HFFc6 (cell line): ENCODE measurements at regions not wholly inside any gene's neighbourhood (a gene's known extent, or its start where the extent isn't known, plus 50 kb on each side); places are given as distances from the start of the nearest gene placed in this dataset.

ENCODE experiments used
- DNase-seq: peaks from one replicate; pipeline ENCODE4 v3.0.0-alpha.2; 2018
- H3K27ac Mint-ChIP-seq: 2 replicates; pipeline ENCODE4 v1.8.0; 2020; ENCODE audit warnings: mild to moderate bottlenecking, mixed read lengths
- H3K27me3 Mint-ChIP-seq: 2 replicates; pipeline ENCODE4 v1.8.0; 2021; ENCODE audit warnings: mild to moderate bottlenecking, moderate library complexity, mixed read lengths; ENCODE audit not compliant: insufficient read depth
- H3K36me3 Mint-ChIP-seq: 2 replicates; pipeline ENCODE4 v1.8.0; 2021; ENCODE audit warnings: low read depth, mixed read lengths
- H3K4me1 Mint-ChIP-seq: 2 replicates; pipeline ENCODE4 v1.8.0; 2020; ENCODE audit warnings: low read depth, mixed read lengths
- H3K4me3 Mint-ChIP-seq: 2 replicates; pipeline ENCODE4 v1.8.0; 2020; ENCODE audit warnings: mild to moderate bottlenecking, moderate library complexity, mixed read lengths
- H3K9me3 Mint-ChIP-seq: 2 replicates; pipeline ENCODE4 v1.8.0; 2020; ENCODE audit warnings: mild to moderate bottlenecking, mixed read lengths
- TF ChIP-seq, protein P1 (sequence below): fragments of 200-600 bp; sonication (generic); IDR thresholded peaks from 2 replicates; pipeline ENCODE4 v1.5.0; 2021; ENCODE audit warnings: antibody characterized with exemption, mild to moderate bottlenecking

GRCh38 chr2:65587779-65588178 lies 155.4 kb upstream of the SPRED2 start:
- Mint-ChIP-seq H3K9me3 (peaks cover 5% of the 10 kb centered on the region; the same call in 1 of the 2 replicates), H3K27me3 (peaks cover 13% of the 10 kb centered on the region), H3K36me3 (no peaks in the 10 kb centered on the region; the same call in 1 of the 2 replicates), H3K4me3 (no peak overlapping the region), H3K27ac (no peak overlapping the region), H3K4me1 (no peaks in the 10 kb centered on the region)
- TF ChIP-seq, protein P1, sequence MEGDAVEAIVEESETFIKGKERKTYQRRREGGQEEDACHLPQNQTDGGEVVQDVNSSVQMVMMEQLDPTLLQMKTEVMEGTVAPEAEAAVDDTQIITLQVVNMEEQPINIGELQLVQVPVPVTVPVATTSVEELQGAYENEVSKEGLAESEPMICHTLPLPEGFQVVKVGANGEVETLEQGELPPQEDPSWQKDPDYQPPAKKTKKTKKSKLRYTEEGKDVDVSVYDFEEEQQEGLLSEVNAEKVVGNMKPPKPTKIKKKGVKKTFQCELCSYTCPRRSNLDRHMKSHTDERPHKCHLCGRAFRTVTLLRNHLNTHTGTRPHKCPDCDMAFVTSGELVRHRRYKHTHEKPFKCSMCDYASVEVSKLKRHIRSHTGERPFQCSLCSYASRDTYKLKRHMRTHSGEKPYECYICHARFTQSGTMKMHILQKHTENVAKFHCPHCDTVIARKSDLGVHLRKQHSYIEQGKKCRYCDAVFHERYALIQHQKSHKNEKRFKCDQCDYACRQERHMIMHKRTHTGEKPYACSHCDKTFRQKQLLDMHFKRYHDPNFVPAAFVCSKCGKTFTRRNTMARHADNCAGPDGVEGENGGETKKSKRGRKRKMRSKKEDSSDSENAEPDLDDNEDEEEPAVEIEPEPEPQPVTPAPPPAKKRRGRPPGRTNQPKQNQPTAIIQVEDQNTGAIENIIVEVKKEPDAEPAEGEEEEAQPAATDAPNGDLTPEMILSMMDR, result no peak
- DNase-seq, result no peak

- peaks cover 13% of the 10 kb centered on the region for H3K27me3 Mint-ChIP-seq
- no peaks in the 10 kb centered on the region; the same call in 1 of the 2 replicates for H3K36me3 Mint-ChIP-seq
- H3K4me3 Mint-ChIP-seq, result no peak overlapping the region
- DNase-seq, result no peak
- H3K27ac Mint-ChIP-seq, result no peak overlapping the region
- H3K9me3 Mint-ChIP-seq, result peaks cover 5% of the 10 kb centered on the region; the same call in 1 of the 2 replicates
- TF ChIP-seq, protein P1, result no peak
- H3K4me1 Mint-ChIP-seq, result no peaks in the 10 kb centered on the region
Observed at GRCh38 chr2:65586516-65586915, 154.1 kb upstream of the SPRED2 start.

GRCh38 chr2:65583061-65583460 lies 150.7 kb upstream of the SPRED2 start:
- no peak for DNase-seq
- no peak overlapping the region for H3K4me3 Mint-ChIP-seq
- no peaks in the 10 kb centered on the region for H3K9me3 Mint-ChIP-seq
- no peaks in the 10 kb centered on the region for H3K36me3 Mint-ChIP-seq
- no peaks in the 10 kb centered on the region; the same call in 1 of the 2 replicates for H3K27me3 Mint-ChIP-seq
- H3K4me1 Mint-ChIP-seq, result no peaks in the 10 kb centered on the region
- no peak overlapping the region for H3K27ac Mint-ChIP-seq
- TF ChIP-seq, protein P1, result no peak

GRCh38 chr2:65582364-65582763 lies 150.0 kb upstream of the SPRED2 start:
- Mint-ChIP-seq H3K36me3 (peaks cover 6% of the 10 kb centered on the region; the same call in 1 of the 2 replicates), H3K9me3 (no peaks in the 10 kb centered on the region), H3K4me3 (no peak overlapping the region), H3K27me3 (no peaks in the 10 kb centered on the region; the same call in 1 of the 2 replicates), H3K27ac (no peak overlapping the region), H3K4me1 (peaks cover 6% of the 10 kb centered on the region)
- TF ChIP-seq, protein P1, result no peak
- no peak for DNase-seq

DNA sequence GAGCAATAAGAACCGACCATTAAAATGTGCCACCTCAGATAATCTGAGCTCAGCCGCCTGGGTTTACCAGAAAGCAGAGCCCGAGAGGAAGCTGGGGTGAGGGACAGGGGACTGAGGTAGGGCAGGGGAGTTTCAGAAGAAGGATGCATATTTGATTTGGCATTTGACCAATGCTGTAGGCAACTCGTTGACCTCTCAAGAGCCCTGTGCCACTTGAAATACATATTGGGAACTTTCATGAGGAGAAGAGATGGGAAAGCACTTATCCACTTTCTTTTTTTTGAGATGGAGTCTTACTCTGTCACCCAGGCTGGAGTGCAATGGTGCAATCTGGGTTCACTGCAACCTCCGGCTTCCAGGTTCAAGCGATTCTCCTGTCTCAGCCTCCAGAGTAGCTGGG lies 148.4 kb upstream of the SPRED2 start:
- Mint-ChIP-seq H3K4me1 (peaks cover 21% of the 10 kb centered on the region), H3K4me3 (no peak overlapping the region), H3K27ac (no peak overlapping the region), H3K36me3 (peaks cover 6% of the 10 kb centered on the region; the same call in 1 of the 2 replicates), H3K27me3 (no peaks in the 10 kb centered on the region; the same call in 1 of the 2 replicates), H3K9me3 (no peaks in the 10 kb centered on the region)
- DNase-seq, result no peak
- TF ChIP-seq, protein P1, result no peak
